Keratinocyte (primary cell): ENCODE measurements at regions not wholly inside any gene's neighbourhood (a gene's known extent, or its start where the extent isn't known, plus 50 kb on each side); places are given as distances from the start of the nearest gene placed in this dataset.

Experiments used
- DNase-seq: peaks from one replicate; pipeline ENCODE4 v3.0.0-alpha.2; 2011; ENCODE audit warnings: low read depth, missing footprints, low spot score
- FAIRE-seq: peaks from 2 replicates; lab custom pipeline; 2011; peaks lifted over from hg19 to GRCh38; lab: Jason Lieb, UNC
- H2AFZ ChIP-seq: 2 replicates; pipeline ENCODE4 v1.6.0; 2012; ENCODE audit warnings: low read length, control low read depth, inconsistent platforms; ENCODE audit not compliant: control insufficient read depth
- H3K27ac ChIP-seq: 2 replicates; pipeline ENCODE4 v1.5.1; 2011; ENCODE audit warnings: low read length; ENCODE audit not compliant: control insufficient read depth, insufficient read depth
- H3K27me3 ChIP-seq: 3 replicates; pipeline ENCODE4 v1.6.0; 2011; ENCODE audit warnings: low read length; ENCODE audit not compliant: control insufficient read depth, insufficient read depth; ENCODE audit errors: extremely low read depth
- H3K36me3 ChIP-seq, 2 experiments: 2 replicates in 1 of 2; 3 replicates in 1 of 2; pipeline ENCODE4 v1.5.1; 2011; ENCODE audit warnings: low read length in 2 of 2, mild to moderate bottlenecking in 1 of 2; ENCODE audit not compliant: control insufficient read depth in 2 of 2, insufficient read depth in 2 of 2; ENCODE audit errors: extremely low read depth in 1 of 2
- H3K4me1 ChIP-seq: 3 replicates; pipeline ENCODE4 v1.5.1; 2011; ENCODE audit warnings: low read length; ENCODE audit not compliant: control insufficient read depth, insufficient read depth; ENCODE audit errors: extremely low read depth
- H3K4me2 ChIP-seq: 3 replicates; pipeline ENCODE4 v1.6.0; 2011; ENCODE audit warnings: low read depth, low read length; ENCODE audit not compliant: control insufficient read depth, insufficient read depth; ENCODE audit errors: extremely low read depth
- H3K4me3 ChIP-seq, 3 experiments: fragments of 200-600 bp in 1 of 3; sonication (generic) in 1 of 3; 2 replicates in 2 of 3; 3 replicates in 1 of 3; pipeline ENCODE4 v1.5.1; 2011 to 2016; ENCODE audit warnings: low read length in 3 of 3, mild to moderate bottlenecking in 3 of 3, control low read depth in 2 of 3, inconsistent platforms in 1 of 3, low read depth in 1 of 3, mixed read lengths in 1 of 3, mixed run types in 1 of 3, moderate library complexity in 1 of 3; ENCODE audit not compliant: control insufficient read depth in 2 of 3, insufficient read depth in 2 of 3; ENCODE audit errors: extremely low read depth in 1 of 3
- H3K79me2 ChIP-seq: 2 replicates; pipeline ENCODE4 v1.6.0; 2012; ENCODE audit warnings: low read length; ENCODE audit not compliant: control insufficient read depth, insufficient read depth
- H3K9ac ChIP-seq: 3 replicates; pipeline ENCODE4 v1.6.0; 2011; ENCODE audit warnings: low read length; ENCODE audit not compliant: control insufficient read depth, insufficient read depth; ENCODE audit errors: extremely low read depth
- H3K9me1 ChIP-seq: 3 replicates; pipeline ENCODE4 v1.6.0; 2011; ENCODE audit warnings: low read length; ENCODE audit not compliant: control insufficient read depth, insufficient read depth; ENCODE audit errors: extremely low read depth
- H3K9me3 ChIP-seq: 2 replicates; pipeline ENCODE4 v1.5.1; 2012; ENCODE audit warnings: low read depth, low read length; ENCODE audit not compliant: control insufficient read depth
- H4K20me1 ChIP-seq: 3 replicates; pipeline ENCODE4 v1.6.0; 2011; ENCODE audit warnings: low read length; ENCODE audit not compliant: control insufficient read depth, insufficient read depth; ENCODE audit errors: extremely low read depth
- CTCF ChIP-seq, 3 experiments: IDR thresholded peaks in 1 of 3; conservative IDR thresholded peaks in 1 of 3; optimal IDR thresholded peaks in 1 of 3; 2 replicates in 2 of 3; 3 replicates in 1 of 3; pipeline versions ENCODE3 to v1.5.1; 2011; ENCODE audit warnings: low read length in 3 of 3, mild to moderate bottlenecking in 3 of 3, moderate library complexity in 2 of 3, control low read depth in 1 of 3, inconsistent platforms in 1 of 3; ENCODE audit not compliant: insufficient read depth in 2 of 3; ENCODE audit errors: extremely low read depth in 1 of 3
- EZH2 ChIP-seq: IDR thresholded peaks from one replicate; pipeline ENCODE4 v1.6.1; 2012; ENCODE audit warnings: inconsistent platforms, mild to moderate bottlenecking, low read length, moderate library complexity
- dilution Hi-C: fragments of 300-500 bp; cut with MboI; formaldehyde crosslinking; loops from one replicate; pipeline ENCODE4 v1.7.0; 2020; ENCODE audit warnings: low sequenced_read_pairs; ENCODE audit not compliant: extremely low pct_ligation_motif_present

- TF ChIP-seq EZH2: no peak
These were observed 69.9 kb upstream of the TP63 start for GRCh38 chr3:189561256-189561655.

GRCh38 chr3:189563853-189564563, 67.2 kb upstream of the TP63 start:
- peak; percentile 99 for FAIRE-seq
- Histone ChIP-seq H3K4me1 (peaks cover 17% of the 10 kb centered on the region), H3K4me2 (peak overlapping the region; percentile 64)

More at GRCh38 chr3:189561256-189561655, 69.9 kb upstream of the TP63 start:
- Histone ChIP-seq H3K4me2 (no peak overlapping the region), H3K4me3 (no peak overlapping the region), H4K20me1 (no peaks in the 10 kb centered on the region), H3K27ac (no peak overlapping the region), H3K9ac (no peak overlapping the region), H2AFZ (no peak overlapping the region), H3K9me1 (no peaks in the 10 kb centered on the region), H3K27me3 (no peaks in the 10 kb centered on the region), H3K79me2 (no peaks in the 10 kb centered on the region), H3K36me3 (no peaks in the 10 kb centered on the region), H3K4me1 (peaks cover 22% of the 10 kb centered on the region), H3K9me3 (no peaks in the 10 kb centered on the region)
- dilution Hi-C loops: no loop called here
- DNase-seq (no peak), FAIRE-seq (no peak)

More at GRCh38 chr3:189563853-189564563, 67.2 kb upstream of the TP63 start:
- no peak for TF ChIP-seq EZH2
- no peak for TF ChIP-seq CTCF (optimal IDR thresholded peaks at IDR 0.05 in 1 of 3, IDR thresholded peaks at IDR 0.05 in 1 of 3, conservative IDR thresholded peaks at IDR 0.05 in 1 of 3; ENCODE audit: extremely low read depth in 1 of 3, insufficient read depth in 2 of 3, low read length in 3 of 3)
- Histone ChIP-seq H3K9ac (no peak overlapping the region), H3K36me3 (no peaks in the 10 kb centered on the region), H3K27me3 (no peaks in the 10 kb centered on the region), H4K20me1 (no peaks in the 10 kb centered on the region), H3K27ac (peak overlapping the region; percentile 50), H2AFZ (no peak overlapping the region), H3K9me3 (no peaks in the 10 kb centered on the region), H3K9me1 (no peaks in the 10 kb centered on the region), H3K79me2 (no peaks in the 10 kb centered on the region), H3K4me3 (no peak overlapping the region)
- dilution Hi-C loops: no loop called here
- peak; percentile 87 for DNase-seq
